MM.1S (cell line): ENCODE measurements at regions not wholly inside any gene's neighbourhood (a gene's known extent, or its start where the extent isn't known, plus 50 kb on each side); places are given as distances from the start of the nearest gene placed in this dataset.

ENCODE experiments used
- CTCF ChIP-seq: fragments of 300-600 bp; sonication (generic); IDR thresholded peaks from 2 replicates; pipeline ENCODE4 v1.5.1; 2016; ENCODE audit warnings: antibody characterized with exemption, low read length, mixed read lengths
- EZH2 ChIP-seq: fragments of 300-600 bp; sonication (generic); optimal IDR thresholded peaks from 2 replicates; pipeline ENCODE3; 2017; ENCODE audit warnings: low read depth, mild to moderate bottlenecking, antibody characterized with exemption, low read length, mixed read lengths
- EZH2phosphoT487 ChIP-seq: fragments of 300-600 bp; sonication (generic); IDR thresholded peaks from 2 replicates; pipeline ENCODE4 v1.6.1; 2018; ENCODE audit warnings: antibody characterized with exemption, low read length

GRCh38 chr14:22487941-22488340 lies 101.1 kb downstream of the DAD1 start:
- TF ChIP-seq CTCF (no peak), EZH2 (no peak), EZH2phosphoT487 (no peak)
